ENCODE measurements at regions not wholly inside any gene's neighbourhood (a gene's known extent, or its start where the extent isn't known, plus 50 kb on each side); places are given as distances from the start of the nearest gene placed in this dataset.
A peak's percentile ranks its signal among the peaks of the same experiment; 100 is the strongest.

- Histone ChIP-seq H3K36me3 (replicated peaks in 1 of 2; ENCODE audit: control insufficient read depth in 1 of 2, insufficient read depth in 2 of 2, low read length in 1 of 2) (no peaks in the 10 kb centered on the region), H3K9me3 (no peaks in the 10 kb centered on the region), H3K9ac (no peak overlapping the region), H3K27me3 (ENCODE audit: insufficient read depth) (no peaks in the 10 kb centered on the region), H3K4me3 (ENCODE audit: low read depth in 2 of 2, low read length in 1 of 2) (no peak overlapping the region), H2AFZ (ENCODE audit: low read depth) (no peak overlapping the region), H4K20me1 (ENCODE audit: insufficient read depth) (no peaks in the 10 kb centered on the region), H3K9me2 (no peaks in the 10 kb centered on the region), H3F3A (replicated peaks; ENCODE audit: insufficient read depth) (no peaks in the 10 kb centered on the region), H3K79me2 (ENCODE audit: insufficient read depth) (no peaks in the 10 kb centered on the region), H3K27ac (ENCODE audit: low read depth in 2 of 2, low read length in 1 of 2) (peak overlapping the region in 1 of 2 experiments; percentile 41; a peak in 1 of 4 replicates), H3K4me2 (no peak overlapping the region), H3K4me1 (ENCODE audit: control insufficient read depth in 1 of 2, insufficient read depth in 2 of 2, low read depth in 1 of 2, low read length in 1 of 2) (peaks cover 0 to 10% of the 10 kb centered on the region in 2 experiments; a peak in 1 of 4 replicates)
- DNase-seq, result no peak
- WGBS (ENCODE audit: low lambda C conversion rate), result 35% methylated on average over 5 of the region's 5 CpGs
- POLR2A ChIA-PET, result interaction anchor here (0.6 kb wide), 1 partner anchor 1848 kb away, joined by 3 read pairs; no protein-coding TSS in a partner anchor
- CTCF ChIA-PET, result interaction anchor here (0.8 to 2.0 kb wide), 5 partner anchors 14 to 583 kb away, joined by 3 to 12 read pairs (median 3); no protein-coding TSS in a partner anchor
- TF ChIP-seq PBX3 (IDR thresholded peaks at IDR 0.05) (no peak), POLR2AphosphoS5 (IDR thresholded peaks at IDR 0.05; ENCODE audit: low read depth, low read length) (no peak), TAF1 (IDR thresholded peaks at IDR 0.05; ENCODE audit: borderline replicate concordance, low read depth, low read length) (no peak), RXRA (IDR thresholded peaks at IDR 0.05; ENCODE audit: borderline replicate concordance, low read depth) (no peak), MXI1 (IDR thresholded peaks at IDR 0.05; ENCODE audit: low read depth, low read length) (no peak), USF1 (IDR thresholded peaks at IDR 0.05; ENCODE audit: borderline replicate concordance, low read depth) (no peak), TCF12 (IDR thresholded peaks at IDR 0.05) (no peak), GABPA (IDR thresholded peaks at IDR 0.05; ENCODE audit: low read depth) (no peak), FOSL2 (IDR thresholded peaks at IDR 0.05; ENCODE audit: borderline replicate concordance, low read depth) (no peak), EP300 (IDR thresholded peaks at IDR 0.05; ENCODE audit: borderline replicate concordance in 1 of 2, low read depth in 1 of 2, low read length in 1 of 2) (no peak), SIN3A (IDR thresholded peaks at IDR 0.05; ENCODE audit: borderline replicate concordance, low read depth, low read length) (no peak), NRF1 (IDR thresholded peaks at IDR 0.05; ENCODE audit: low read depth, low read length) (no peak), YY1 (IDR thresholded peaks at IDR 0.05; ENCODE audit: low read depth) (no peak)
- TF ChIP-seq, protein P1, sequence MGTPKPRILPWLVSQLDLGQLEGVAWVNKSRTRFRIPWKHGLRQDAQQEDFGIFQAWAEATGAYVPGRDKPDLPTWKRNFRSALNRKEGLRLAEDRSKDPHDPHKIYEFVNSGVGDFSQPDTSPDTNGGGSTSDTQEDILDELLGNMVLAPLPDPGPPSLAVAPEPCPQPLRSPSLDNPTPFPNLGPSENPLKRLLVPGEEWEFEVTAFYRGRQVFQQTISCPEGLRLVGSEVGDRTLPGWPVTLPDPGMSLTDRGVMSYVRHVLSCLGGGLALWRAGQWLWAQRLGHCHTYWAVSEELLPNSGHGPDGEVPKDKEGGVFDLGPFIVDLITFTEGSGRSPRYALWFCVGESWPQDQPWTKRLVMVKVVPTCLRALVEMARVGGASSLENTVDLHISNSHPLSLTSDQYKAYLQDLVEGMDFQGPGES (IDR thresholded peaks at IDR 0.05; ENCODE audit: low read depth, low read length), result no peak
Measured at GRCh38 chr11:93935826-93936225, 85.3 kb upstream of the HEPHL1 start.

DNA sequence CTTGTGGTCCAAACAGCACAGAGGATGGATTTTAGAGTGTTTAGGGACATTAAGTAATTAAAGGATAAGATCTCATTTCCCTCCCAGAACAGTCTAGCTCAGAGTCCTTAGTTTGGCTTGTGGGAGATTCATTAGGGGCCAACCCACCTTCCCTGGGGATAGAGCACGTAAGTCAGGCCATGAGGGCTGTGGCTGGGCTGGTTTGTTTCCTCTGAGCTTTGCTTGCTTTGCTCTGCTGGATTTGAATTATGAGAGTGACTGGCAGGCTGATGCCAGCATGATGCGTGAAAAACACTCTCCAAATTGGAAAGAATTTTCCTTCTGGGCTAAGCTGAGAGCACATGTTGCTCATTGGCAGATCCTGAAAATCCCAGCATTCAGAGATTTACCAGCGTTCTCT lies 84.7 kb upstream of the HEPHL1 start:
- CTCF ChIA-PET, result interaction anchor here (0.8 to 2.0 kb wide), 4 partner anchors 15 to 583 kb away, joined by 3 to 12 read pairs (median 3); no protein-coding TSS in a partner anchor
- Histone ChIP-seq H2AFZ (ENCODE audit: low read depth) (no peak overlapping the region), H3K4me2 (no peak overlapping the region), H3F3A (replicated peaks; ENCODE audit: insufficient read depth) (no peaks in the 10 kb centered on the region), H4K20me1 (ENCODE audit: insufficient read depth) (no peaks in the 10 kb centered on the region), H3K4me3 (ENCODE audit: low read depth in 2 of 2, low read length in 1 of 2) (no peak overlapping the region), H3K9me2 (no peaks in the 10 kb centered on the region), H3K36me3 (replicated peaks in 1 of 2; ENCODE audit: control insufficient read depth in 1 of 2, insufficient read depth in 2 of 2, low read length in 1 of 2) (no peaks in the 10 kb centered on the region), H3K9me3 (no peaks in the 10 kb centered on the region), H3K9ac (no peak overlapping the region), H3K27ac (ENCODE audit: low read depth in 2 of 2, low read length in 1 of 2) (peak overlapping the region in 1 of 2 experiments; percentile 41; a peak in 2 of 4 replicates), H3K27me3 (ENCODE audit: insufficient read depth) (no peaks in the 10 kb centered on the region), H3K79me2 (ENCODE audit: insufficient read depth) (no peaks in the 10 kb centered on the region), H3K4me1 (ENCODE audit: control insufficient read depth in 1 of 2, insufficient read depth in 2 of 2, low read depth in 1 of 2, low read length in 1 of 2) (peaks cover 0 to 10% of the 10 kb centered on the region in 2 experiments; a peak in 1 of 4 replicates)
- POLR2A ChIA-PET, result interaction anchor here (0.6 kb wide), 1 partner anchor 1847 kb away, joined by 3 read pairs; no protein-coding TSS in a partner anchor
- WGBS (ENCODE audit: low lambda C conversion rate), result 4% methylated on average over 3 of the region's 3 CpGs
- DNase-seq, result peak; percentile 70
- TF ChIP-seq EP300 (IDR thresholded peaks at IDR 0.05; ENCODE audit: borderline replicate concordance in 1 of 2, low read depth in 1 of 2, low read length in 1 of 2), result no peak
- 0 out of 2 replicates have a peak, but pooled peaks have one; percentile 65 for TF ChIP-seq FOXJ3 (CRISPR knock-in tag; IDR thresholded peaks at IDR 0.05)
- no peak for TF ChIP-seq EZH2phosphoT487 (IDR thresholded peaks at IDR 0.05; ENCODE audit: borderline replicate concordance, low read depth)
- TF ChIP-seq NFIC (IDR thresholded peaks at IDR 0.05; ENCODE audit: borderline replicate concordance), result no peak
- TF ChIP-seq GATA2 (CRISPR knock-in tag; IDR thresholded peaks at IDR 0.05), result peak; percentile 71
- TF ChIP-seq, protein P1 (IDR thresholded peaks at IDR 0.05; ENCODE audit: low read depth, low read length), result no peak
- TF ChIP-seq TCF12 (IDR thresholded peaks at IDR 0.05), result no peak
- no peak for TF ChIP-seq YY1 (IDR thresholded peaks at IDR 0.05; ENCODE audit: low read depth)
- TF ChIP-seq MXI1 (IDR thresholded peaks at IDR 0.05; ENCODE audit: low read depth, low read length), result peak; percentile 65; the same call in 1 of the 2 replicates
- no peak for TF ChIP-seq MEF2A (IDR thresholded peaks at IDR 0.05; ENCODE audit: borderline replicate concordance, low read depth)
- TF ChIP-seq, protein P2, sequence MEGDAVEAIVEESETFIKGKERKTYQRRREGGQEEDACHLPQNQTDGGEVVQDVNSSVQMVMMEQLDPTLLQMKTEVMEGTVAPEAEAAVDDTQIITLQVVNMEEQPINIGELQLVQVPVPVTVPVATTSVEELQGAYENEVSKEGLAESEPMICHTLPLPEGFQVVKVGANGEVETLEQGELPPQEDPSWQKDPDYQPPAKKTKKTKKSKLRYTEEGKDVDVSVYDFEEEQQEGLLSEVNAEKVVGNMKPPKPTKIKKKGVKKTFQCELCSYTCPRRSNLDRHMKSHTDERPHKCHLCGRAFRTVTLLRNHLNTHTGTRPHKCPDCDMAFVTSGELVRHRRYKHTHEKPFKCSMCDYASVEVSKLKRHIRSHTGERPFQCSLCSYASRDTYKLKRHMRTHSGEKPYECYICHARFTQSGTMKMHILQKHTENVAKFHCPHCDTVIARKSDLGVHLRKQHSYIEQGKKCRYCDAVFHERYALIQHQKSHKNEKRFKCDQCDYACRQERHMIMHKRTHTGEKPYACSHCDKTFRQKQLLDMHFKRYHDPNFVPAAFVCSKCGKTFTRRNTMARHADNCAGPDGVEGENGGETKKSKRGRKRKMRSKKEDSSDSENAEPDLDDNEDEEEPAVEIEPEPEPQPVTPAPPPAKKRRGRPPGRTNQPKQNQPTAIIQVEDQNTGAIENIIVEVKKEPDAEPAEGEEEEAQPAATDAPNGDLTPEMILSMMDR (IDR thresholded peaks at IDR 0.05), result no peak
